ENCODE measurements at regions not wholly inside any gene's neighbourhood (a gene's known extent, or its start where the extent isn't known, plus 50 kb on each side); places are given as distances from the start of the nearest gene placed in this dataset.

DNA sequence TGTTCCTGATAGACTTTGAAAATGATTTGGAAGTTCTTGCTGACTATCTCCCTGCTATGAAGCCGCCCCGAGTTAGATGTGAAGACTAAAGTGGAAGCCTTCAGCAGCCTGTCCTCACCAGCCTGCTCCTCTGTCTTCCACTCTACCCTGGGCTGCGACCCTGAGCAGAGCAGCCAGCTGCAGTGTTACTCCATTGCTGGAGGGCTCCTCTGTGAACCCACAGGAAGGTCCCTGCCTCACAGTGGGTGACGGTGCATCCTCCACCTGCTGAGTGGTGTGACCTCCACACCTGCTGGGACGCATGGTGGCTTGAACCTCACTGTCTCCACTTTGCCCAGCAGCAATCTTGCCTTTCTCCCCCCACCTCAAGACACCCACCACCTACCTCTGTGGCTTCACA lies 116.4 kb downstream of the IRS2 start:
- no peak for DNase-seq (ENCODE audit: low read depth)

DNA sequence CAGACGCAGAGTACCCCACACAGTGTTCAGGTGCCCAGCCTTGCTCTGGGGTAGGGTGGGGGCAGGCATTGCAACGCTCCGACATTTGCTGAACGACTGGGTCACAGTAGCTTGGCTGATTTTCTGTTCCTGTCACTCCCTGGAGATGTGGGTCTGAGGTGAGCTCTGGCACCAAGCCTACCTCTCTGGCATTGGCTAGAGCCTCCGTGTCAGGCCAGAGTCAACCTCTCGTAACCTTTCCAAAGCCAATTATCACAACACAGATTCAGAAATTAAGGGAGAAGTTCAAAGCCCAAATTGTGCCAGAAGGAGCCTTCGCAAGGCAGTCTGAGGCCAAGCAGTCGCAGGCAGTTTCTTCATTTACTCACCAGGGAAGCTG lies 117.2 kb downstream of the IRS2 start:
- DNase-seq (ENCODE audit: low read depth): no peak

DNA sequence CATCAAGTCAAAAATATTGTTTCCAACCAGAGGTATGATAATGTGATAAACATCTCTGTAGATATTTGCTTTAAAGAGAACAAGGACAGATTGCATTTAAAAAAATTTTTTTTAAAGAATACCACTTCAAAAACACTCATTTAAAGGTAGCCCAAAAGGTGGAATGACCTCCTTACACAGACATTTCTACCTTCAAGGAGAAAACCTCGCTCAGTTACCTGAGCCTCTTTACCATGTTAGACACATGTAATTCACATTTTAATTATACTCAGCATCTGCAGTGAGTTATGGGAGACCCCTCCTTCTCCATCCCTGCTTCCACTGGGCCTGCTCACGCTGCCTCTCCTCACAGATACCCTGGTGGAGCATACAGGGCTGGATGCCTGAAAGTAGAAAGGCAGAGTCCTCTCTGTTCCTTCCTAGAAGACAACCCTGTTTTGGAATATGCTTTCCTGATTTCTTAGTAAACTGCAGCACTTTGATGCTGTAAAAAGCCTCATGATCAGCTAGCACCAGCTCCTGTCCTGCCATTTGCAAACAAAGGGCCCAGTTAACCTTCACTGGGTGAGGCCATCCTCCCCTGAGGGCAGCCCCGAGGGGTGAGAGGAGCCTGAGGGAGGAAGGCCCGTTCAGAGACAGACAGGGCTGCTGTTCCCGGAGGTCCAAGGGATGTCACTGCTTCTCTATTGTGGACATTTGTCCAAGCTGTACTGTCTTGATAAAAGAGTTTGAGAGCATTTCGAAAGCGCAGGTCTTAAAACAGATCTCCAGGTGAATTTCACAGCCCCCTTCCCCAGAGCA lies 117.8 kb downstream of the IRS2 start:
- no peak for DNase-seq (ENCODE audit: low read depth)

GRCh38 chr13:109667807-109668291 lies 118.5 kb downstream of the IRS2 start:
- no peak for DNase-seq (ENCODE audit: low read depth)

DNA sequence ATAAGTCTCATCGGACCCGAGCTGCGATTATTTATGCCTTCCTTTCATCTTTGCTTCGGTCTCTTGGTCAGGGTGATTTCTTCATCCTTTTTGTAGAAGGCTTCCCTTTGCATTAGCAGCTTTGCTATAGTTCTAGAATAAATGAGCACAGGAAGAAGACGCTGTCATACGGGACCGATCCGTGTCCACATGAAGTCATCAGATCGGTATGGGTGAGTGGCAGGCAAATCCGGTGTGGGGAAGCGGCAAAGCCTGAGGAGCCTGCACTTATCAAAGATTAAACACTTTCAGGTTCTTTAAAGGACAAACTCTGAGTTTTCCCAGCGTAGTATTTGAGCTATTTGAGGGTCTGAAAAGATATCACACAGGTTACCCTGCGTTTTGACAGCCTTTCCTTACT lies 119.3 kb downstream of the IRS2 start:
- DNase-seq (ENCODE audit: low read depth): no peak

DNA sequence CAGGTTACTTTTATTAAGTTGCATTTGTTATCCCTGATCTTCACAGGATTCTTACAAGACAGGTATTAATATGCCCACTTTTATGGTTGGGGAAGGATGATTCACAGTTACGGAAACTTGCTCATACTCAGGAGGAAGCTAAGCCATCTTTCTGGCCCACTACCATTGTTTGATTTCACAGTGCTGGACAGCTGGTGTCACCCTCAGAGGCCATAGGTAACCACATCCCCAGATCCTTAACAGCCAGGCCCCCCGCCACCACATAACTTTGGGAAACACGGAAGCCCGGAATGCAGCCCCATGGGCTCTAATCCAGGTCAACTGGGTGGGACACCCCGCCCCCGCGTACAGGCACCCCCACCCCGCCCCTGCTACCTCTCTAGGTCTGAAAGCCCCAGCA lies 119.7 kb downstream of the IRS2 start:
- no peak for DNase-seq (ENCODE audit: low read depth)

DNA sequence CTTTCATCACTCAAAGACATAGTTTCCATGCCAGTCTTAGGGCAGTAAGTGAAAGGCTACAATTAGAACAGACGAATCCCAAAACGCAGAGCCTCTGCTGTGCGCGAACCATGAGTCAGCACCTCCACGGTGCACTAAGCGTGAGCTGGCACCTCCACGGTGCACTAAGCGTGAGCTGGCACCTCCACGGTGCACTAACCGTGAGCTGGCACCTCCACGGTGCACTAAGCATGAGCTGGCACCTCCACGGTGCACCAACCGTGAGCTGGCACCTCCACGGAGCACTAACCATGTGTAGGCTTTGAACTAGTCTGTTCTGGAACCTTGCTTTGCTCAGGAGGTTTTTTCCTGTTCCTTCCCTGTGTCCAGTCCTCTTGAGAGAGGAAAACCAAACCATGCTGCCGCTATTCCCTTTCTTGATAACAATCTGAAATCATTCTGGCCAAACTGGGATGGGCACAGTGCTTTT lies 120.6 kb downstream of the IRS2 start:
- DNase-seq (ENCODE audit: low read depth): no peak

DNA sequence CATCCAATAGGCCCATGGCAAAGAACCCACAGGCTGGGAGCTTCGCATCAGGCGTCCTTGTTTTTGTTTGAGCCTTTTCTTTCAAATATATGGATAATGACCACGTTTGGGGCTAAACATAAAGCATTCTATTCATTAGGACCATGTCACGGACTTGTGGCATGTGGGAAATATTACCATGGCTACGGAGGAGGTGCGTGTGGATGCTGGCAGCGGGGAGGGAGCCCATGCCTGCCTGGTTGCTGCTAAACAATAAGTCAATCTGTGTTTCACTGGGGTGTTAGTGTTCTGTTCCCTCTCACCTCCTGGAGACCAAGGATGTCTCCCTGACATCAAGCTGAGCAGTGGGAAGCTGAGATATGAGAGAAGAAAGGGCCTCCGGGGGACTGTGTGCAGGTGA lies 121.1 kb downstream of the IRS2 start:
- DNase-seq (ENCODE audit: low read depth): no peak

DNA sequence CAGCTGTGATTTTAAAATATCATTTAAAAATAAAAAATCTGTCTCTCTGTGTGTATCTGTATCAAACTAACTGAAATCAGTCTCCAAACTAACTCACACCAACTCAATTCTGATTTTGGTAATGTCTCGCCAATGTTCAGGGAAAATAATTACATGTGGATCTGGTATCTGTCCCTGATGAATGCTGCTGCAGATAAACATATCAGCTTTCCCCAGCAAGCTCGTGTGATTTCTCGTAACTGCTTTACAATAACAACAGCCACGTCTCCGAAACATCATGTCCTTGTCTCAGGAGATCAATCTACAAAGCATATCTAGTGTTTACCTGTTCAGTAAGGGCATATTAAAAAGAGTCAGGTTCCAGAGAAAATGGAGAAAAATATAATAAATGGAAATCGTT lies 129.0 kb downstream of the IRS2 start:
- DNase-seq (ENCODE audit: low read depth): no peak

DNA sequence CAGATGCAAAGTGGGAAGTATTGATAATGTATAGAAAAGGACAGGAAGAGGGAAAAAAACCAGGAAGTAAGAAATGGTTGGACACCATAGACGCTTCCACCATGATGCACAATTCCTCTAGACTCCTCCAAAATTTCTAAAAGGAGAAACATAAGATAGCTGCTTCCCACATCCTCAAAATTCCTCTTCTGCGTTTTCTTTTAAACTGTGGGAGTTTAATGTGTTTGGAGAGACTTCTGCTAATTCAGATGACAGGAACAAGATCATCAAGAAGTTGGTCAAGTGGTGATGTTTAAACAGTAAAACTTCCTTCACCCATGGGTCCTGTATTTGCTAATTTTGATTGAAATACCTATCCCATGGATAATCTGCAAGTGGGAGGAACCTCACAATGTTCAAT lies 130.2 kb downstream of the IRS2 start:
- DNase-seq (ENCODE audit: low read depth): no peak

- DNase-seq (ENCODE audit: low read depth): no peak
These were observed 130.8 kb downstream of the IRS2 start for GRCh38 chr13:109655611-109656010.

- DNase-seq (ENCODE audit: low read depth): no peak
These were observed 131.2 kb downstream of the IRS2 start for GRCh38 chr13:109655206-109655600.

DNA sequence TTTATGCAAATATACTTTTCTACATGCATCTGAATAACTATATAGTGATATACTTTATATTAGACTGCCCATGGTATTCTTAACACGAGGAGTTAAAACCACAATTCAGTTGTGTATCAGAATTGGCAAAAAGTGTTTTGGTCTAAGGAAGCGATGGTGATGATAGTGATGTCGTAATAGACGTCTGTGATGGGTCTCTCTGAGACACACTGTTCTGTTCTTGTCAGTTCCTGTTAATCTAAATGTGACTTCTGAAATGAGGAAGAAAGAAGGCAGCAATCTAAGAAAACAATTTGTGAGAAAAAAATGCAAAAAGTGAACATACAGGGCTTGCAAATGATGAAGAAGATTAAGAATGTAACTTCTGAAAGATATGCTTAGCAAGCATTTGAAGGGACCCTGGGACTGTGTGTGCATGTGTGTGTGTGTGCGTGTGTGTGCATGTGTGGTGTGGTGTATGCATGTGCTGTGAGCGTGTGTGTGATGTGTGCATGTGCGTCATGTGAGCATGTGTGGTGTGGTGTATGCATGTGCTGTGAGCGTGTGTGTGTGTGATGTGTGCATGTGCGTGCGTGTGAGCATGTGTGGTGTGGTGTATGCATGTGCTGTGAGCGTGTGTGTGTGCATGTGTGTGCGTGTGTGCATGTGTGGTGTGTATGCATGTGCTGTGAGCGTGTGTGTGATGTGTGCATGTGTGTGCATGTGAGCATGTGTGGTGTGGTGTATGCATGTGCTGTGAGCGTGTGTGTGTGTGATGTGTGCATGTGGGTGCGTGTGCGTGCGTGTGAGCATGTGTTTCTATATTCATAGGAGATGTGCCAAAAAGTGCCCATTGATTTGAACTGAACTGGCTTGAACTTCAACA lies 131.8 kb downstream of the IRS2 start:
- no peak for DNase-seq (ENCODE audit: low read depth)

GRCh38 chr13:109652531-109652930 lies 133.9 kb downstream of the IRS2 start:
- no peak for DNase-seq (ENCODE audit: low read depth)

- DNase-seq (ENCODE audit: low read depth): no peak
These were observed 134.5 kb downstream of the IRS2 start for GRCh38 chr13:109651854-109652253.

- no peak for DNase-seq (ENCODE audit: low read depth)
These were observed 135.1 kb downstream of the IRS2 start for GRCh38 chr13:109651311-109651710.

DNA sequence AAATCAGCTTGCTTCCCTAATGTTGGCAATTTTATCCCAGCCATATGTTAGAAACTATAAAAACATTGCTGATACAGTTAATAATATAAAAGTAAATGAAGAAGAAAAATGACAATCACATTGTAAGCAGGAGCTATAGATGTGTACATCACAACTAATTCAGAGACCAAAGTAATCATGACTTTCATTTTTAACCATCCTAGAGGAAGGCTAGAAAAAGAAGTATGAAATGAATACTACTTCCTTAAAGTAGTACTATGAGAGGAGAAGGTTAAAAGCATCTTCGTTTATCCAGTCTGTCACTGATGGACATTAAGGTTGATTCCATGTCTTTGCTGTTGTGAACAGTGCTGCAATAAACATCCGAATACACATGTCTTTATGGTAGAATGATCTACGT lies 135.5 kb downstream of the IRS2 start:
- no peak for DNase-seq (ENCODE audit: low read depth)

GRCh38 chr13:109649713-109650112 lies 136.7 kb downstream of the IRS2 start:
- DNase-seq (ENCODE audit: low read depth): no peak

DNA sequence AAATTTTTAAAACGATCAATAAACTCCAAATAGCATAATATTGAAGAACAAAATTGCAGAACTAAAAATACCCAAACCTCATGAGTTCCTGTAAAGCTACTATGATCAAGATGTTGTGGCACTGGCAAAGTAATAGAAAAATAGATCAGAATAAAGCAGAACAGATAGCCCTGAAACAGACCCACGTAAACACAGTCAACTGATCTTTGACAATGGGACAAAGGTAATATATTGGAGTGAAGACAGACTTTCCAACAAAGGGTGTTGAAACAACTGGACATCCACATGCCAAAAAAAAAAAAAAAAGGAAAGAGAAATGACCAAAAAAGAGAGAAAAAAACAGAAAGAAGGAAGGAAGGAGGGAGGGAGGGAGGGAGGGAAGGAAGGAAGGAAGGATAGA lies 138.7 kb downstream of the IRS2 start:
- DNase-seq (ENCODE audit: low read depth): no peak

DNA sequence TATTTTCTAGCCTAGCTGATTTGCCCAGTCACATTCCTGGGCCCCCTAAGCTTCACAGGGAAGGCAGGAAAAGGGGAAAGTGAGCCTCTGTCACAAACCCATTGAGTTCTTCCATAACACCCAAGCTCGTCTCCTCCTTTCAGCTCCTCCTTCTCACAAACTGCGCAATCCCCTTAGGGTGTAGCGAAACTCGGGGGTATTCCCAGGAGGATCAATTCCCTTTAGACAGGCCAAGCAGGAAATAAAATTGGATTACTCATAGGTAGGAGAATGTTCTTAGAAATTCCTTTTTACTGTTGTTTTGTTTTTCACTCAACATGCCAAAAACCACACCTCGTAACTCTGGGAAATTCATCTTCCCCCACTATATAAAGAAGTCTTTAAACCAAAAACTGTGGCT lies 139.3 kb downstream of the IRS2 start:
- DNase-seq (ENCODE audit: low read depth): no peak

GRCh38 chr13:109646423-109646822 lies 140.0 kb downstream of the IRS2 start:
- DNase-seq (ENCODE audit: low read depth): no peak

DNA sequence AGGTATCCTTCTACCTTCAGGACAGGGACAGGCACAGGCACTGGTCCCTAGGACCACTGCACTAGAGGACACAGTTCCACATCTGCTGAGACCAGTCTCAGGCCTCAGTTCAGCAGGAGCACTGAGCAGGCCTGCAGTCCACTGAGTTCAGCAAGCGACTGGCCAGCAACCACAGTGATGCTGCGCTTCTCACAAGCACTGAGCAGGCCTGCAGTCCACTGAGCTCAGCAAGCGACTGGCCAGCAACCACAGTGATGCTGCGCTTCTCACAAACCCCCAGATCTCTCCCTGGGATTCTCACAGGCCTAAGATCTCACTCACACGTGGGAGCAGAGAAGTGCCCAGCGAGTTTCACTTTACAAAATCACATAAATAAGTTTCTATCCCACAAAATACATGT lies 140.6 kb downstream of the IRS2 start:
- DNase-seq (ENCODE audit: low read depth): no peak

- DNase-seq (ENCODE audit: low read depth): no peak
These were observed 141.4 kb downstream of the IRS2 start for GRCh38 chr13:109644956-109645355.
